Common myeloid progenitor, CD34-positive (primary cell): ENCODE measurements at regions not wholly inside any gene's neighbourhood (a gene's known extent, or its start where the extent isn't known, plus 50 kb on each side); places are given as distances from the start of the nearest gene placed in this dataset.

Source experiments
- CTCF ChIA-PET: fragments of 350-600 bp; sonication (Branson Sonifier 250); formaldehyde crosslinking; loops from one replicate; lab custom pipeline; 2021; ENCODE audit warnings: antibody characterized with exemption; lab: Charles Lee
- POLR2A ChIA-PET: fragments of 350-600 bp; sonication (Branson Sonifier 250); formaldehyde crosslinking; loops from one replicate; lab custom pipeline; 2021; ENCODE audit warnings: antibody characterized with exemption; lab: Charles Lee
- DNase-seq, 3 donors: peaks; one replicate each; pipeline versions ENCODE4 v3.0.0 to v3.0.0-alpha.2; 2013
- H3K27ac ChIP-seq, 2 experiments: 1 replicate in 1 of 2; 2 replicates in 1 of 2; pipeline ENCODE4 v1.7.0; 2013; ENCODE audit warnings: inconsistent platforms in 2 of 2, low read length in 2 of 2, mild to moderate bottlenecking in 2 of 2, low read depth in 1 of 2, moderate library complexity in 1 of 2; ENCODE audit not compliant: severe bottlenecking in 2 of 2, insufficient read depth in 1 of 2, poor library complexity in 1 of 2
- H3K27me3 ChIP-seq, 5 experiments: replicated peaks in 2 of 5; 1 replicate in 3 of 5; 2 replicates in 2 of 5; pipeline versions ENCODE4 v1.6.1 to v1.7.0; 2013; ENCODE audit warnings: low read length in 4 of 5, mild to moderate bottlenecking in 2 of 5, moderate library complexity in 2 of 5, inconsistent platforms in 1 of 5; ENCODE audit not compliant: insufficient read depth in 5 of 5, control insufficient read depth in 4 of 5
- H3K36me3 ChIP-seq, 4 experiments: 1 replicate in 2 of 4; 2 replicates in 2 of 4; pipeline versions ENCODE4 v1.6.1 to v1.7.0; 2013; ENCODE audit warnings: low read length in 3 of 4, control low read depth in 1 of 4, mild to moderate bottlenecking in 1 of 4; ENCODE audit not compliant: control insufficient read depth in 4 of 4, insufficient read depth in 4 of 4
- H3K4me1 ChIP-seq, 4 experiments: 1 replicate in 3 of 4; 2 replicates in 1 of 4; pipeline versions ENCODE4 v1.6.1 to v1.7.1; 2013; ENCODE audit warnings: low read length in 3 of 4, mild to moderate bottlenecking in 3 of 4, control low read depth in 1 of 4, inconsistent platforms in 1 of 4, moderate library complexity in 1 of 4; ENCODE audit not compliant: control insufficient read depth in 4 of 4, insufficient read depth in 4 of 4; ENCODE audit errors: control extremely low read depth in 1 of 4
- H3K4me3 ChIP-seq, 7 experiments: 1 replicate in 4 of 7; 2 replicates in 3 of 7; pipeline versions ENCODE4 v1.5.1 to v1.7.0; 2013; ENCODE audit warnings: mild to moderate bottlenecking in 7 of 7, low read length in 6 of 7, moderate library complexity in 6 of 7, inconsistent platforms in 2 of 7, low read depth in 2 of 7, control low read depth in 1 of 7; ENCODE audit not compliant: insufficient read depth in 4 of 7, control insufficient read depth in 1 of 7; ENCODE audit errors: extremely low read depth in 1 of 7
- H3K9me3 ChIP-seq, 5 experiments: 1 replicate in 4 of 5; 2 replicates in 1 of 5; pipeline versions ENCODE4 v1.6.1 to v1.7.1; 2013; ENCODE audit warnings: low read length in 4 of 5, mild to moderate bottlenecking in 2 of 5, inconsistent platforms in 1 of 5, low read depth in 1 of 5, moderate library complexity in 1 of 5; ENCODE audit not compliant: control insufficient read depth in 4 of 5, insufficient read depth in 2 of 5; ENCODE audit errors: control extremely low read depth in 1 of 5
- WGBS: methylation state at CpG from one replicate; pipeline ENCODE4 v1.1.5; 2013; ENCODE audit not compliant: insufficient coverage; 5-methylcytosine and 5-hydroxymethylcytosine counted together

GRCh38 chr9:87229108-87229507, 268.6 kb upstream of the DAPK1 start:
- peaks cover 0 to 1% (median 0%) of the 10 kb centered on the region in 5 experiments for H3K27me3 ChIP-seq
- H3K4me1 ChIP-seq: no peaks in the 10 kb centered on the region
- ChIA-PET POLR2A (no interaction called here), CTCF (no interaction called here)
- no peak for DNase-seq
- no peaks in the 10 kb centered on the region for H3K36me3 ChIP-seq
- no peak overlapping the region for H3K4me3 ChIP-seq
- no peaks in the 10 kb centered on the region for H3K9me3 ChIP-seq
- no peak overlapping the region for H3K27ac ChIP-seq
- 92% methylated on average over 3 of the region's 3 CpGs for WGBS

GRCh38 chr9:87233431-87233830, 264.2 kb upstream of the DAPK1 start:
- Histone ChIP-seq H3K9me3 (no peaks in the 10 kb centered on the region), H3K4me1 (no peaks in the 10 kb centered on the region), H3K4me3 (no peak overlapping the region), H3K27me3 (peaks cover 0 to 1% (median 0%) of the 10 kb centered on the region in 5 experiments), H3K27ac (no peak overlapping the region), H3K36me3 (no peaks in the 10 kb centered on the region)
- no peak for DNase-seq
- ChIA-PET CTCF (no interaction called here), POLR2A (no interaction called here)
- 67% methylated on average over 1 of the region's 3 CpGs for WGBS

- CTCF ChIA-PET: no interaction called here
Measured at GRCh38 chr9:87233899-87234455, 263.7 kb upstream of the DAPK1 start.

GRCh38 chr9:87234854-87235253, 262.8 kb upstream of the DAPK1 start:
- H3K9me3 ChIP-seq: no peaks in the 10 kb centered on the region
- H3K36me3 ChIP-seq: no peaks in the 10 kb centered on the region
- ChIA-PET POLR2A (no interaction called here), CTCF (no interaction called here)
- H3K27me3 ChIP-seq: peaks cover 0 to 2% (median 0%) of the 10 kb centered on the region in 5 experiments
- no peak overlapping the region for H3K27ac ChIP-seq
- H3K4me1 ChIP-seq: no peaks in the 10 kb centered on the region
- WGBS: 94% methylated on average over 3 of the region's 3 CpGs
- H3K4me3 ChIP-seq: no peak overlapping the region
- no peak for DNase-seq

More at GRCh38 chr9:87233899-87234455, 263.7 kb upstream of the DAPK1 start:
- Histone ChIP-seq H3K36me3 (no peaks in the 10 kb centered on the region), H3K4me1 (no peaks in the 10 kb centered on the region), H3K27ac (no peak overlapping the region), H3K9me3 (no peaks in the 10 kb centered on the region), H3K4me3 (no peak overlapping the region), H3K27me3 (peaks cover 0 to 2% (median 0%) of the 10 kb centered on the region in 5 experiments)
- DNase-seq: no peak
- 90% methylated on average over 13 of the region's 15 CpGs for WGBS
- POLR2A ChIA-PET: no interaction called here

- CTCF ChIA-PET: no interaction called here
- H3K36me3 ChIP-seq: no peaks in the 10 kb centered on the region
- no peaks in the 10 kb centered on the region for H3K9me3 ChIP-seq
- H3K27me3 ChIP-seq: peaks cover 0 to 3% (median 0%) of the 10 kb centered on the region in 5 experiments
- H3K27ac ChIP-seq: no peak overlapping the region
- no peak overlapping the region for H3K4me3 ChIP-seq
- POLR2A ChIA-PET: no interaction called here
- no peak for DNase-seq
- no peaks in the 10 kb centered on the region for H3K4me1 ChIP-seq
- no CpG with 5 or more reads among the region's 1 CpG for WGBS
Measured at GRCh38 chr9:87236546-87236945, 261.1 kb upstream of the DAPK1 start.

GRCh38 chr9:87237336-87237735, 260.3 kb upstream of the DAPK1 start:
- no peak overlapping the region for H3K27ac ChIP-seq
- no peak overlapping the region for H3K4me3 ChIP-seq
- H3K4me1 ChIP-seq: no peaks in the 10 kb centered on the region
- peaks cover 0 to 3% (median 0%) of the 10 kb centered on the region in 5 experiments for H3K27me3 ChIP-seq
- no peaks in the 10 kb centered on the region for H3K36me3 ChIP-seq
- ChIA-PET CTCF (no interaction called here), POLR2A (no interaction called here)
- no peaks in the 10 kb centered on the region for H3K9me3 ChIP-seq
- no peak for DNase-seq
- 94% methylated on average over 4 of the region's 4 CpGs for WGBS

- Histone ChIP-seq H3K27me3 (peaks cover 0 to 3% (median 0%) of the 10 kb centered on the region in 5 experiments), H3K27ac (no peak overlapping the region), H3K9me3 (no peaks in the 10 kb centered on the region), H3K4me3 (no peak overlapping the region), H3K4me1 (no peaks in the 10 kb centered on the region), H3K36me3 (no peaks in the 10 kb centered on the region)
- ChIA-PET POLR2A (no interaction called here), CTCF (no interaction called here)
- WGBS: 90% methylated on average over 5 of the region's 5 CpGs
- no peak for DNase-seq
Measured at GRCh38 chr9:87238545-87238944, 259.1 kb upstream of the DAPK1 start.
